ENCODE measurements at regions not wholly inside any gene's neighbourhood (a gene's known extent, or its start where the extent isn't known, plus 50 kb on each side); places are given as distances from the start of the nearest gene placed in this dataset.

DNA sequence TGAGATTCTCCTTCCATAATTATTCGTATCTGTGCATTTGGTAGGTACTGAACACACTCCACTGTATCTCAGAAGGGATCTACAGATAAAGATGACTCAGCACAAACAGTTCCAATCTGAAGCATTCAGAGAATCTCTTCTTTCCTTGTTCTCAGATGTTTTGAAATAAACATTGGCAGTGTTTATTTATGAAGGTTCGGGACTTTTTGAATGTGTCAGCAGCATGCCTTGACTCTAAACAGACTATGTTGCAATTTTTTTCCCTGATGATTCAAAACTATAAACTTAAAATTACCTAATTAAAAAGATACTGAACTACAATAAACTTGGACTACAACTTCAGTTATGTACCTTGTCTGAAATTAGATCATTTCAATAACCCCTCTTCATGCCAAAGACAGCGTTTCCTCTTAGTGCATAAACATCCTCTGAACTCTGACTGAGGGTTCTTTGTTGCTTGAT lies 612.9 kb upstream of the TBL1XR1 start:
- H3K4me3 ChIP-seq (ENCODE audit: low read length), result no peak overlapping the region
- no peak for TF ChIP-seq ZNF274 (IDR thresholded peaks at IDR 0.05; ENCODE audit: low read depth, low read length)

DNA sequence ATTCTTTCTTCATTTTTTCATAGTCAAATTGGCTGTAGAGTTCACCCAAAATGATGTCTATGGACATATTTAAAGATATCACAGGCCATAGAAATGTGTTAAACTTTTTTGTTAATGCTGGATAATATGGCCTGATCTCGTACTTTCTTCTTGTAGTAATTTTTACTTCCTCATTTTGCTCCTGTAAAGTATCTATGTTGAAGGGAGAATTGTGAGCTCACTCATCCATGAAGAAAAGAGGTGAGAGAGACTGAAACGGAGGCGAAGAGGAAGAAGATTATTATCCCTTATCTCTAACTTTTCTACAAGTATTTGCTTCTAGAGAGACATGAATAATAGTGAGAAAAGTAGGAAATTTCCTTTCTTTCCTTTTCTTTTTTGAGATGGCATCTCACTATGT lies 613.8 kb upstream of the TBL1XR1 start:
- H3K4me3 ChIP-seq (ENCODE audit: low read length), result no peak overlapping the region
- no peak for TF ChIP-seq ZNF274 (IDR thresholded peaks at IDR 0.05; ENCODE audit: low read depth, low read length)

DNA sequence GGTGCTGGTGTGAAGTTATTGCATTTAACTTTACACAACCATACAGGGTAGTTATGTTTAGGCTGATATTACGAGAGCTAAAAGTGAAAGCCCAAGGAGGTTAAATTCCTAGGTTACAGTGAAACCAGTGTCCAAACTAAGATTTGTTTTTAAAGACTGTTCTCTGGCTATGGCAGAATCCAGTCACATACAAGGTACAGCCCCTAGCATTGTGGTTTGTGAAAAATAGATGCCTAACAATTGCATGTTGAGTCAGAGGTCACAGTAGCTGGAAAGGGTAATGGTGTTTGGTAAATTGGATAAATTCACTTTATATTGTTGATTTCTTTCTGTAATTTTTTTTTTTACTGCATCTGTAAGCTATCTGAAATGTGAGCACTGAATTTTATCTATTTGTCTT lies 614.6 kb upstream of the TBL1XR1 start:
- H3K4me3 ChIP-seq (ENCODE audit: low read length), result no peak overlapping the region
- no peak for TF ChIP-seq ZNF274 (IDR thresholded peaks at IDR 0.05; ENCODE audit: low read depth, low read length)

DNA sequence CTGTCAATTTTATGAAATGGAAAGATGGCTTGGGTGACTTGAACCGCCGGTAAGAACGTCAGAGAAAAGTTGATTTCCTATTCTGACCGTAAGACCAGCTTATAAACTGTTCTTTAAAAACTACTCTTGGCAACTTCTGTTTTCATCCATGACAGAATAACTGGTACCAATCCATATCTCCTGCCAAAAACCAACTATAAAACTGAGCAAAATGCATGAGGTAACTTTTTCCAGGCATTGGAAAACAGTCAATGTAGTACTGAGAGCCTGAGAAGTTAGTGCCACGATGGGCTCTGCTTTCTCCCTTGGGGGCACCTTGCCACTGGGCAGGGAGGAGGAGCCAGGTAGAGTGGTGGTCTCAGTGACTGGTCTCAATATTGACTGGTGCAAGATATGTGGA lies 615.2 kb upstream of the TBL1XR1 start:
- TF ChIP-seq ZNF274 (IDR thresholded peaks at IDR 0.05; ENCODE audit: low read depth, low read length), result no peak
- H3K4me3 ChIP-seq (ENCODE audit: low read length), result no peak overlapping the region

DNA sequence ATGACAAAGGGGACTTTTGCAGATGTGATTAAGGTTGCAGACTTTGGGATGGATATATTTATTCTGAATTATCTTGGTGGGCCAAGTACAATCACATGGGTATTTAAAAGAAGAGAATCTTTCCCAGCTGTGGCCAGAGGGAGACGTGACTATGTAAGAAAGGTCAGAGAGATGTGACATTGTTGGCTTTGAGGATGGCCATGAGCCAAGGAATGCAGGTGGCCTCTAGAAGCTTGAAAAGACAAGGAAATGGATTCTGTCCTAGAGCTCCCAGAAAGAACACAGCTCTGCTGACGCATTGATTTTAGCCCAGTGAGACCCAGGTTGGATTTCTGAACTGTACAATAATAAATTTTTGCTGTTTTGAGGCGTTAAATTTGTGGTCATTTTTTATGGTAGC lies 616.0 kb upstream of the TBL1XR1 start:
- H3K4me3 ChIP-seq (ENCODE audit: low read length), result no peak overlapping the region
- no peak for TF ChIP-seq ZNF274 (IDR thresholded peaks at IDR 0.05; ENCODE audit: low read depth, low read length)

DNA sequence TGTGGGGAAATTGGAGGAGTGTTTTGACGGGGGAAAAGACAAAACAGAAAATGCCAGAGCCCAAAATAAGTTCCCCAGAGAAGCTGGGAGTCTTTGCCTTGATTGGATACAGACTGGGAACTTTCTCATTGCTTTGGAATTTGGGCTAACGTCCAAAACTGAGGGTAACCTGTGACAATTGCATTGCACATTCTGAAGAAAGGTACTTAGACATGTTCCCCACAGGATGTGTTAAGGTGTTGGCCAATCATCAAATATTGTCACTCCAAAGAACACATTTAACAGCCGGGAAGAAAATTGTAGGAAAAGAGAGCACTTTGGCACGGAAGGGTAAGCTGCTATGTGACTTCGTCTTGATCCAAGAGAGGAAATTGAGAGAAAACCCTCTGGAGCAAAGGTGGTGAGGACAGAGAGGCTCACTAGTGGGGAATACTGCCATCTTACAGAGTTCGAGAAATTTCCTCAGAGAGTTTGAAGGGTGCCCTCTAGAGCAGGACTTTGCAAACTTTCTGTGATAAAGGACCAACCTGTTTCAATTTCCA lies 619.5 kb upstream of the TBL1XR1 start:
- no peak for TF ChIP-seq ZNF274 (IDR thresholded peaks at IDR 0.05; ENCODE audit: low read depth, low read length)
- no peak overlapping the region for H3K4me3 ChIP-seq (ENCODE audit: low read length)

DNA sequence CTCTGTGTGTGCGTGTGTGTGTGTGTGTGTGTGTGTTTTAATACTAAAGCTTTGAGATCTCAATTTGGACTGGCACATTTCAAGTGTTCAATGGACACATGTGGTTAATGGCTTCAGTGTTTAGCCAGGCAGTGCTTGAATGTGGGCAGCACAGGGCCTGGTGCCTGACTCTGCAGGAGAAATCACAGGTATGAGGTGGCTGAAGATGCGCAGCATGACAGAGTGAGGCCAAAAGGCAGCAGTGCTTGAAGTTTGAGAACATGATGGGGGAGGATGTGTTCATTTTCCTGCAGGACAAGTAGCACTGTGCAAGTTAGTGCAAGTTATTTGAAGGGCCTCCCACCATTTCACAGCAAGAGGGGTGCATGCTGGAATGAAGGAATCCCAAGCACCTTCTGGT lies 620.5 kb upstream of the TBL1XR1 start:
- TF ChIP-seq ZNF274 (IDR thresholded peaks at IDR 0.05; ENCODE audit: low read depth, low read length), result no peak
- no peak overlapping the region for H3K4me3 ChIP-seq (ENCODE audit: low read length)

DNA sequence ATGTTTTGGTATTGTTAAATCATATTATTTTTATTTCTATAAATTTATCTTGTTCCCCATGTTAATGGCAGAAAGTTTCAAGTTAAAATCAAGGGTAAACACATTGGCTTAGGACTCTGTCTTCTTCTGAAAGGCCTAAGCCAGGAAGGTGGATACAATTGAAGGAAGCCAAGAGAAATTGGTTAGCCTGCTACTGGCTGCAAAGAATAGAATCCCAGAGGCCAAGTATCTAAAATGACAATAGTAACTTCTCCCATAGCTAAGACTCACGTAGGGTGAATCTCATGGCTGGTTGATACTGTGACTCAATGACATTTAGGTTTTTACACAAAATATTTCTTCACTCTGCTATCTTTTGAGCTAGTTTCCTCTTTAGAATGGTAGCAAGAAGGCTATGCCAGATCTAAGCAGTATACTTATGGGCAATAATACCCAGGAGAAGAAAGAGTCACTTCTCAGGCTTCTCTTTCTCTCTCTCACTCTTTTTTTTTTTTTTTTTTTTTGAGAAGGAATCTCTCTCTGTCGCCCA lies 621.5 kb upstream of the TBL1XR1 start:
- no peak overlapping the region for H3K4me3 ChIP-seq (ENCODE audit: low read length)
- TF ChIP-seq ZNF274 (IDR thresholded peaks at IDR 0.05; ENCODE audit: low read depth, low read length), result no peak

DNA sequence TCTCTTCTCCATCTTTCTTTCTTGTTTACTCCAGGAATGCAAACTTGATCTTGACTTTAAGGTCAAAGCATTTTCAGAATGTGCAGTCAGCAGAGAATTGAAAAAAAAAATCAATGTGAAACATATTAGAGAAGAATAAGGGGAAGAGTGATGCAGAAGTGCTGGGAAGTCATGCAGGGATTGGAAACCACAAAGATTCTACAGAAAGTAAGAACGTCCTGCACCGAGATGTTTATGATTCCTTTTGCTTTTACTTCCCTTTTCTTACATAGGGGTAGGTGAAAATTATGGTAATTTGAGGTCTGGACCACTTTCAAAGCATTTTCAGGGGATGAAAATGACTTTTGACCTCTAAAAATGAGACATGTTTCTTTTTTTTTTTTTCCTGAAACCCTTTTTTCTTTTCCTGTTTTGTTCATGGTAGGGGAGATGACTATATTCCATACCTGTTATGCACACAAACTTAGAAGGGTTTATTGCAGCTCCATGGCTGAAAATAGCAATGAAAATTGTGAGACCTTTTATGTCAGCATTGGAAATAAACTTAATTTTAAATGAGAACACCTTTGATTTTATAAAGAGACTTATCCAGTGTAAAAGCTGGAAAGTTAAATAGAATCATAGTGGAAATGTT lies 623.5 kb upstream of the TBL1XR1 start:
- H3K4me3 ChIP-seq (ENCODE audit: low read length), result no peak overlapping the region
- TF ChIP-seq ZNF274 (IDR thresholded peaks at IDR 0.05; ENCODE audit: low read depth, low read length), result no peak

DNA sequence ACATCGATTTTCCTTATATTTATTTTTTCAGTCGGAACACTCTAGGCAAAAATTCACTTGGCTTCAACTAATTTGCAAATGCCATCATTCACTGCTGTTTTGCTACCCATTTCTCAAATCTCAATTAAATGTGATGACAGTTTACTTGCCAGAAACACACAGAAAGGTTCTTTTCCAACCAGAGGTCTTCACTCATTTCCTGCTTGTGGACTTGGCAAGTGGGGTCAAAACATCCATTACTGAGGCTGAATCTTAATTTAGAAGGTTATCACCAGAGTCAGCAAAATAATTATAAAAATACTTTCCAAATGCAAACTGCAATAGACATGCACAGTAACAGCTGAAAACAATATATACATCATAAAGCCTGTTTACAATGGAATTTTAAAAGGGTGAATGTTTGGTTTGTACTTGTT lies 625.4 kb upstream of the TBL1XR1 start:
- TF ChIP-seq ZNF274 (IDR thresholded peaks at IDR 0.05; ENCODE audit: low read depth, low read length), result no peak
- no peak overlapping the region for H3K4me3 ChIP-seq (ENCODE audit: low read length)

DNA sequence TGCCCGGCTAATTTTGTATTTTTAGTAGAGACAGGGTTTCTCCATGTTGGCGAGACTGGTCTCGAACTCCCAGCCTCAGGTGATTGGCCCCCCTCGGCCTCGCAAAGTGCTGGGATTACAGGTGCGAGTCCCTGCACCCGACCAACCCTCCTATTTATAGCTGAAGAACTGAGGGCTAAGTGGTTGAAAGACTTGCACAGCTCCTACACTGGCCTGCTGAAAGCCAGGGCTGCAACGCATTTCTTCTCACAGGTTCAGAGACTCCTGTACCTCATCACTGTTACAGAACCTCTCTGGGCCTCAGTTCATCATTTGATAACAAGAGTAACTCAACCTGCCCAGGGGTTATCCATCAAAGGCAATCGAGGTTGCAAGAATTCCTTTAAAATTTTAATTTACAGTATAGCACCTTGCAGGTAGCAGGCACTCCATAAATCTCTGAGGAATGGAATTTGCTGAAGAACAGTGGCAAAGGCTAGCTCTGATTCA lies 626.5 kb upstream of the TBL1XR1 start:
- no peak for TF ChIP-seq ZNF274 (IDR thresholded peaks at IDR 0.05; ENCODE audit: low read depth, low read length)
- no peak overlapping the region for H3K4me3 ChIP-seq (ENCODE audit: low read length)

DNA sequence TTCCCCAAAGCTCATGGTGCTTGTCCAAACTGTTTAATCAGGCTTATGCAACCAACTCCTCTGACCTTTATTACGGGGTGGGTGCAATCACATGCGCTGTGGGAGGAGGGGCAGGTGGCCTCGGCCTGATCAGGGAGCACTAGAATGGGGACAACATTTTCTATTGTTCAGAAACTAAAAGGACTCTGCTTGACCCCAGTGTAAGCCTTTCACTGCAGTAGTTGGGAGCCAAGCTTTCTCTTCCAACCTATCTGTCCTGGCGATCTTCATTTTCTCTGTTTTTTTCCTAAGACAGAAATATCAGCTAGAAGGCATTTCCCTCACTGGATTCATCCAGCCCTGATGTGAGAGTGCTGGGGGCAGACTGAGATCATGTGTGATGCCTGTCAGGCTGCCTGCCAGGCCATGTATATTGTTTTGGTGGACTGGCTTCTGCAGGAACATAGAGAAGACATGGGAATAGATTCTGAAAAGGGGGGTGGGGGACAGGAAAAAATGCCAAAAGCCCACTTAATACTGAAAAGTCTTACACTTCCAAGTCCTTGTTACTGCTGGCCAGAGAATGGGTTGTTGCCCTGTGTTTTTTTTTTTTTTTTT lies 627.0 kb upstream of the TBL1XR1 start:
- no peak for TF ChIP-seq ZNF274 (IDR thresholded peaks at IDR 0.05; ENCODE audit: low read depth, low read length)
- H3K4me3 ChIP-seq (ENCODE audit: low read length), result no peak overlapping the region

DNA sequence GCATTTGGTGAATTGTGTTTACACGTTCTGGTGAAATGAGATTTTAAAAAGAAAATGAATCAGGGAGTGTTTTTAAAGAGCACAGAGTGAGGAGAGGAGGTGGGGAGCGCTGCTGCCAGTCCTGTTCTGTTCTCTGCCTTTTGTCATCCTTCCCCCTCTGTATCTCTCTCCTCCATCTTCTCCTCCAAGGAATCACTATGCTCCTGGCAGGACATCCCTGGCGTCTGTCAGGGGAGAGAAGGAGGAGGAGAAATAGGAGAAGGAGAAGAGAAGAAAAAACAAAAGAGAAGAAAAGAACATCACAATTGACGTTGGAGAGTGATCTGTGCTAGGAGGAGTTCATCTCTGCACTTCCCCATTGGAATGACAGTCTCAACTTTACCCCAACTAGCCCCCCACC lies 627.6 kb upstream of the TBL1XR1 start:
- TF ChIP-seq ZNF274 (IDR thresholded peaks at IDR 0.05; ENCODE audit: low read depth, low read length), result no peak
- H3K4me3 ChIP-seq (ENCODE audit: low read length), result no peak overlapping the region

DNA sequence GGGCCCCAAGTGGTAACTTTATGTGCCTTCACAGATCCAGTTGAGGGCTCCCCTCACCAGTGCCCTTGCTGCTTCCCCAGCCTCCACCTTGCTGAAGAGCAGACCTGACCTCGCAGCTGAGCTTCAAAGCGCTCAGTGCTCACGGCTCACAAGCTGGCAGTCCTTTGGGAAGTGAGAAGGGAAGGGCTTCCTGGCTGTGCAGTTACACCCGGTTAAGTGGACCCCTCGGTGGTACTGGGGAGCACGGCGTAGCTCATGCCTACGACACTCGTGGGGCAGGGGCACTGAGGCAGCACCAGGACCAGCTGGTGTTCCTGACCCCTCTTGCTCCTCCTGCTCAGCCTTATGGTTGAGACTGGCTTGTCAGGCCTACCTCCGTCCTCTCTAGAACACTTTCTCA lies 629.0 kb upstream of the TBL1XR1 start:
- H3K4me3 ChIP-seq (ENCODE audit: low read length), result no peak overlapping the region
- TF ChIP-seq ZNF274 (IDR thresholded peaks at IDR 0.05; ENCODE audit: low read depth, low read length), result no peak

Measured in GM08714 (cell line).